ENCODE measurements at regions not wholly inside any gene's neighbourhood (a gene's known extent, or its start where the extent isn't known, plus 50 kb on each side); places are given as distances from the start of the nearest gene placed in this dataset.

GRCh38 chr15:98596885-98597392, 51.4 kb upstream of the IGF1R start:
- Histone ChIP-seq H2AFZ (no peak overlapping the region), H3K4me1 (replicated peaks; ENCODE audit: insufficient read depth) (no peaks in the 10 kb centered on the region), H3K36me3 (ENCODE audit: low read depth) (no peaks in the 10 kb centered on the region), H3F3A (ENCODE audit: insufficient read depth, low read depth) (no peaks in the 10 kb centered on the region), H3K79me2 (ENCODE audit: low read depth) (no peaks in the 10 kb centered on the region), H3K4me2 (no peak overlapping the region), H3K27me3 (ENCODE audit: insufficient read depth, low read depth) (peaks cover 66% of the 10 kb centered on the region), H3K9me2 (ENCODE audit: insufficient read depth) (no peaks in the 10 kb centered on the region), H3K4me3 (no peak overlapping the region), H4K20me1 (ENCODE audit: insufficient read depth) (no peaks in the 10 kb centered on the region), H3K9me3 (ENCODE audit: insufficient read depth, low read depth) (peaks cover 4% of the 10 kb centered on the region; the same call in 1 of the 2 replicates), H3K27ac (no peak overlapping the region)
- ChIA-PET CTCF (no interaction called here), POLR2A (ENCODE audit: unreplicated experiment) (interaction anchor here (0.6 kb wide), 1 partner anchor 182 kb away, joined by 4 read pairs; no protein-coding TSS in a partner anchor)
- intact Hi-C loops (cut with micrococcal nuclease; ENCODE audit: unreplicated experiment), result no loop called here
- DNase-seq, result no peak
- no peak for TF ChIP-seq EZH2 (IDR thresholded peaks at IDR 0.05; ENCODE audit: low read depth)
- TF ChIP-seq, protein P1, sequence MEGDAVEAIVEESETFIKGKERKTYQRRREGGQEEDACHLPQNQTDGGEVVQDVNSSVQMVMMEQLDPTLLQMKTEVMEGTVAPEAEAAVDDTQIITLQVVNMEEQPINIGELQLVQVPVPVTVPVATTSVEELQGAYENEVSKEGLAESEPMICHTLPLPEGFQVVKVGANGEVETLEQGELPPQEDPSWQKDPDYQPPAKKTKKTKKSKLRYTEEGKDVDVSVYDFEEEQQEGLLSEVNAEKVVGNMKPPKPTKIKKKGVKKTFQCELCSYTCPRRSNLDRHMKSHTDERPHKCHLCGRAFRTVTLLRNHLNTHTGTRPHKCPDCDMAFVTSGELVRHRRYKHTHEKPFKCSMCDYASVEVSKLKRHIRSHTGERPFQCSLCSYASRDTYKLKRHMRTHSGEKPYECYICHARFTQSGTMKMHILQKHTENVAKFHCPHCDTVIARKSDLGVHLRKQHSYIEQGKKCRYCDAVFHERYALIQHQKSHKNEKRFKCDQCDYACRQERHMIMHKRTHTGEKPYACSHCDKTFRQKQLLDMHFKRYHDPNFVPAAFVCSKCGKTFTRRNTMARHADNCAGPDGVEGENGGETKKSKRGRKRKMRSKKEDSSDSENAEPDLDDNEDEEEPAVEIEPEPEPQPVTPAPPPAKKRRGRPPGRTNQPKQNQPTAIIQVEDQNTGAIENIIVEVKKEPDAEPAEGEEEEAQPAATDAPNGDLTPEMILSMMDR (conservative IDR thresholded peaks at IDR 0.05), result no peak
- BruUV-seq (replicated peaks), result no TSS peak

DNA sequence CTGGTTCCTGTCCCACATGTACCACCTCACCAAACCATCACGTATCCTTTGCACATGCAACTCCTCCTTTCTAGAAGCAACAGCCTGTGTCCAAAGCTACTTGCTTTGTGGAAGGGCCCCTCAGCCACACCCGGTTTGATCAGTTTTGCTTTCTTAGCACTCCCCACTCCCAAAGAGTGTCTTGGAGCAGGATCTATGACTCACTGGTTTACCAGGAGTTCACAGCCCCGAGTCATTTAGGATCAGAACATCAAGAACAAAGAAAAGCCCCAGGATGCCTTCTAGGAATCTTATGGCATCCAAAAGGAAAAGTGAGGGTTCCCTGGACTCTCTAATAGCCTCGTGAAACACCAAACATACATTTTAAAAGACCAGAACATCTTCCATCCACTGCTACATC, 50.7 kb upstream of the IGF1R start:
- Histone ChIP-seq H3K79me2 (ENCODE audit: low read depth) (no peaks in the 10 kb centered on the region), H3K27me3 (ENCODE audit: insufficient read depth, low read depth) (peaks cover 59% of the 10 kb centered on the region), H3K36me3 (ENCODE audit: low read depth) (no peaks in the 10 kb centered on the region), H3K4me2 (no peak overlapping the region), H3K4me1 (replicated peaks; ENCODE audit: insufficient read depth) (no peaks in the 10 kb centered on the region), H2AFZ (no peak overlapping the region), H3K27ac (no peak overlapping the region), H3K9me3 (ENCODE audit: insufficient read depth, low read depth) (peaks cover 4% of the 10 kb centered on the region; the same call in 1 of the 2 replicates), H3K4me3 (no peak overlapping the region), H3K9me2 (ENCODE audit: insufficient read depth) (no peaks in the 10 kb centered on the region), H3F3A (ENCODE audit: insufficient read depth, low read depth) (no peaks in the 10 kb centered on the region), H4K20me1 (ENCODE audit: insufficient read depth) (no peaks in the 10 kb centered on the region)
- intact Hi-C loops (cut with micrococcal nuclease; ENCODE audit: unreplicated experiment), result no loop called here
- CTCF ChIA-PET, result no interaction called here
- BruUV-seq (replicated peaks), result no TSS peak
- TF ChIP-seq, protein P1 (conservative IDR thresholded peaks at IDR 0.05), result no peak
- TF ChIP-seq EZH2 (IDR thresholded peaks at IDR 0.05; ENCODE audit: low read depth), result no peak
- peak in 1 of 2 experiments; percentile 38 for DNase-seq
- POLR2A ChIA-PET (ENCODE audit: unreplicated experiment), result interaction anchor here (0.6 kb wide), 1 partner anchor 181 kb away, joined by 4 read pairs; no protein-coding TSS in a partner anchor
